ENCODE measurements at regions not wholly inside any gene's neighbourhood (a gene's known extent, or its start where the extent isn't known, plus 50 kb on each side); places are given as distances from the start of the nearest gene placed in this dataset.

GRCh38 chr4:126271292-126271691 lies 956.5 kb downstream of the FAT4 start:
- DNase-seq (no peak), ATAC-seq (ENCODE audit: low read depth) (no peak)
- Histone ChIP-seq H3K4me3 (ENCODE audit: control extremely low read depth in 1 of 5, extremely low read depth in 1 of 5, insufficient read depth in 1 of 5, low read depth in 2 of 5, low read length in 4 of 5) (no peak overlapping the region), H3K27ac (ENCODE audit: low read length in 2 of 2) (no peak overlapping the region), H3K4me1 (ENCODE audit: control insufficient read depth in 2 of 2, insufficient read depth in 2 of 2, low read length in 2 of 2) (no peaks in the 10 kb centered on the region), H3K9ac (ENCODE audit: low read length) (no peak overlapping the region), H3K79me2 (ENCODE audit: control insufficient read depth, insufficient read depth, low read length) (no peaks in the 10 kb centered on the region), H3K27me3 (replicated peaks in 1 of 4; ENCODE audit: control extremely low read depth in 1 of 4, control insufficient read depth in 3 of 4, insufficient read depth in 4 of 4, low read length in 3 of 4) (no peaks in the 10 kb centered on the region), H3K36me3 (replicated peaks in 1 of 2; ENCODE audit: control extremely low read depth in 1 of 2, control insufficient read depth in 1 of 2, extremely low read depth in 1 of 2, insufficient read depth in 2 of 2, low read length in 1 of 2) (no peaks in the 10 kb centered on the region), H2AFZ (ENCODE audit: insufficient read depth, low read depth, low read length, poor library complexity, severe bottlenecking) (no peak overlapping the region), H3K4me2 (replicated peaks; ENCODE audit: low read depth, low read length, poor library complexity, severe bottlenecking) (no peak overlapping the region), H4K20me1 (ENCODE audit: control insufficient read depth, insufficient read depth, low read length, poor library complexity, severe bottlenecking) (no peaks in the 10 kb centered on the region), H3K9me3 (ENCODE audit: control extremely low read depth in 1 of 3, control insufficient read depth in 2 of 3, insufficient read depth in 1 of 3, low read length in 2 of 3) (no peaks in the 10 kb centered on the region)
- Mint-ChIP-seq H3K4me1 (no peaks in the 10 kb centered on the region), H3K27ac (no peak overlapping the region), H3K27me3 (no peaks in the 10 kb centered on the region), H3K4me3 (no peak overlapping the region), H3K9me3 (ENCODE audit: insufficient read depth) (peaks cover 3% of the 10 kb centered on the region)
- no peak for TF ChIP-seq CTCF (IDR thresholded peaks at IDR 0.05)
- no peak for TF ChIP-seq EZH2 (IDR thresholded peaks at IDR 0.05; ENCODE audit: borderline replicate concordance, insufficient read depth, low read depth, low read length, poor library complexity, severe bottlenecking)
- 80% methylated on average over 1 of the region's 1 CpG for WGBS (ENCODE audit: insufficient coverage)
- intact Hi-C loops (cut with micrococcal nuclease), result no loop called here
- ChIA-PET POLR2A (no interaction called here), CTCF (no interaction called here)

- Histone ChIP-seq H3K4me1 (ENCODE audit: control insufficient read depth in 2 of 2, insufficient read depth in 2 of 2, low read length in 2 of 2) (no peaks in the 10 kb centered on the region), H3K27me3 (replicated peaks in 1 of 4; ENCODE audit: control extremely low read depth in 1 of 4, control insufficient read depth in 3 of 4, insufficient read depth in 4 of 4, low read length in 3 of 4) (no peaks in the 10 kb centered on the region), H3K9ac (ENCODE audit: low read length) (no peak overlapping the region), H3K79me2 (ENCODE audit: control insufficient read depth, insufficient read depth, low read length) (no peaks in the 10 kb centered on the region), H2AFZ (ENCODE audit: insufficient read depth, low read depth, low read length, poor library complexity, severe bottlenecking) (no peak overlapping the region), H3K9me3 (ENCODE audit: control extremely low read depth in 1 of 3, control insufficient read depth in 2 of 3, insufficient read depth in 1 of 3, low read length in 2 of 3) (no peaks in the 10 kb centered on the region), H3K36me3 (replicated peaks in 1 of 2; ENCODE audit: control extremely low read depth in 1 of 2, control insufficient read depth in 1 of 2, extremely low read depth in 1 of 2, insufficient read depth in 2 of 2, low read length in 1 of 2) (no peaks in the 10 kb centered on the region), H4K20me1 (ENCODE audit: control insufficient read depth, insufficient read depth, low read length, poor library complexity, severe bottlenecking) (no peaks in the 10 kb centered on the region), H3K27ac (ENCODE audit: low read length in 2 of 2) (no peak overlapping the region), H3K4me3 (ENCODE audit: control extremely low read depth in 1 of 5, extremely low read depth in 1 of 5, insufficient read depth in 1 of 5, low read depth in 2 of 5, low read length in 4 of 5) (no peak overlapping the region), H3K4me2 (replicated peaks; ENCODE audit: low read depth, low read length, poor library complexity, severe bottlenecking) (no peak overlapping the region)
- Mint-ChIP-seq H3K9me3 (ENCODE audit: insufficient read depth) (peaks cover 5% of the 10 kb centered on the region), H3K27me3 (no peaks in the 10 kb centered on the region), H3K4me1 (no peaks in the 10 kb centered on the region), H3K4me3 (no peak overlapping the region), H3K27ac (no peak overlapping the region)
- no CpG with 5 or more reads among the region's 2 CpGs for WGBS (ENCODE audit: insufficient coverage)
- intact Hi-C loops (cut with micrococcal nuclease), result no loop called here
- ChIA-PET POLR2A (no interaction called here), CTCF (no interaction called here)
- DNase-seq, result no peak
- TF ChIP-seq CTCF (IDR thresholded peaks at IDR 0.05) (no peak), EZH2 (IDR thresholded peaks at IDR 0.05; ENCODE audit: borderline replicate concordance, insufficient read depth, low read depth, low read length, poor library complexity, severe bottlenecking) (no peak)
- no peak for ATAC-seq (ENCODE audit: low read depth)
These were observed 959.0 kb downstream of the FAT4 start for GRCh38 chr4:126273746-126274145.

All from B cell (primary cell).